DOHH2 (cell line): ENCODE measurements at regions not wholly inside any gene's neighbourhood (a gene's known extent, or its start where the extent isn't known, plus 50 kb on each side); places are given as distances from the start of the nearest gene placed in this dataset.

Experiments used
- CTCF ChIP-seq: fragments of 200-600 bp; sonication (generic); IDR thresholded peaks from one replicate; pipeline ENCODE4 v1.5.1; 2014; ENCODE audit warnings: antibody characterized with exemption, mild to moderate bottlenecking, low read depth, low read length; ENCODE audit not compliant: poor library complexity, severe bottlenecking
- EZH2phosphoT487 ChIP-seq: fragments of 200-600 bp; sonication (generic); IDR thresholded peaks from 2 replicates; pipeline ENCODE4 v1.6.1; 2017; ENCODE audit warnings: borderline replicate concordance, mild to moderate bottlenecking, antibody characterized with exemption, low read length, moderate library complexity, mixed read lengths

- no peak for TF ChIP-seq CTCF
- no peak for TF ChIP-seq EZH2phosphoT487
These were observed 183.8 kb upstream of the THRB start for GRCh38 chr3:24678421-24678865.
